DOHH2 (cell line): ENCODE measurements at regions not wholly inside any gene's neighbourhood (a gene's known extent, or its start where the extent isn't known, plus 50 kb on each side); places are given as distances from the start of the nearest gene placed in this dataset.
A peak's percentile ranks its signal among the peaks of the same experiment; 100 is the strongest.

Experiments used
- EZH2phosphoT487 ChIP-seq: fragments of 200-600 bp; sonication (generic); IDR thresholded peaks from 2 replicates; pipeline ENCODE4 v1.6.1; 2017; ENCODE audit warnings: borderline replicate concordance, mild to moderate bottlenecking, antibody characterized with exemption, low read length, moderate library complexity, mixed read lengths
- TF ChIP-seq, protein P1 (sequence below): fragments of 200-600 bp; sonication (generic); IDR thresholded peaks from one replicate; pipeline ENCODE4 v1.5.1; 2014; ENCODE audit warnings: antibody characterized with exemption, mild to moderate bottlenecking, low read depth, low read length; ENCODE audit not compliant: poor library complexity, severe bottlenecking

DNA sequence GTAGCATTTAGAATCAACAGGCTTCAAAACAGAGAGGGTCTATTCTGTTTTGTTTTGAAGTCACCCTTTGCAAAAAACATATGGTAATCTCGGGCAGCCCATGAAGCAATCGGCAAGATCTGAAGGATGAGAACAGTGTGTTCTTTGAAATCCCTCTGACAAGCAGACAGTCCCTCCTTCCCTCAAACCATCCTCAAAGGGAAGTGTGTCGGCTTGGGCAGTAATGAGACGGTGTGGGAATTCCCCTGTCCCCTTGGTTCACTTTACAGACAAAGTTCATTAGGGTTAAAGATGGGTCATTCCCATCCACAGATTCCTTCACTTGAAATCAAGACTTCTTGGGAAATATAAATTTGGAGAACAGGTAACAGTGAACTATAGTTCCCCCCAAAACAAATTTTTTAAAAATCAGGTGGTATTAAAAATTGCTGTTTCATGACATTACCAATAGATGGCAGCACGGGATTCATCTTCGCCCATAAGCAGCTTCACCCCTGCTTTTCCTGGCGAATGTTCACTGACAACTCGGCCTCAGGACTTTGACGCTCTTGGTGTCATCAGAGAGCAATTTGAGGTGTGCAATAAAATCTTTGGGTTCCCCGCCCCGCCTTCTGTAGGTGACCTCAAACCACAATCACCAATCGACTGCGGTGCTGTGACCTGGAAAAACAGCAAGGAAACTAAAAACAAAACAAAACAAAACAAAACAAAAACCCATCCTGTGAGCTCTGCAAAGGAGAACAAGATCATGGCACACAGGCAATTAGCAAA lies 159.3 kb upstream of the TNFAIP3 start:
- TF ChIP-seq, protein P1, sequence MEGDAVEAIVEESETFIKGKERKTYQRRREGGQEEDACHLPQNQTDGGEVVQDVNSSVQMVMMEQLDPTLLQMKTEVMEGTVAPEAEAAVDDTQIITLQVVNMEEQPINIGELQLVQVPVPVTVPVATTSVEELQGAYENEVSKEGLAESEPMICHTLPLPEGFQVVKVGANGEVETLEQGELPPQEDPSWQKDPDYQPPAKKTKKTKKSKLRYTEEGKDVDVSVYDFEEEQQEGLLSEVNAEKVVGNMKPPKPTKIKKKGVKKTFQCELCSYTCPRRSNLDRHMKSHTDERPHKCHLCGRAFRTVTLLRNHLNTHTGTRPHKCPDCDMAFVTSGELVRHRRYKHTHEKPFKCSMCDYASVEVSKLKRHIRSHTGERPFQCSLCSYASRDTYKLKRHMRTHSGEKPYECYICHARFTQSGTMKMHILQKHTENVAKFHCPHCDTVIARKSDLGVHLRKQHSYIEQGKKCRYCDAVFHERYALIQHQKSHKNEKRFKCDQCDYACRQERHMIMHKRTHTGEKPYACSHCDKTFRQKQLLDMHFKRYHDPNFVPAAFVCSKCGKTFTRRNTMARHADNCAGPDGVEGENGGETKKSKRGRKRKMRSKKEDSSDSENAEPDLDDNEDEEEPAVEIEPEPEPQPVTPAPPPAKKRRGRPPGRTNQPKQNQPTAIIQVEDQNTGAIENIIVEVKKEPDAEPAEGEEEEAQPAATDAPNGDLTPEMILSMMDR = peak; percentile 82
- no peak for TF ChIP-seq EZH2phosphoT487
